ENCODE measurements at regions not wholly inside any gene's neighbourhood (a gene's known extent, or its start where the extent isn't known, plus 50 kb on each side); places are given as distances from the start of the nearest gene placed in this dataset.

- ChIA-PET CTCF (no interaction called here), POLR2A (ENCODE audit: unreplicated experiment) (no interaction called here)
- Histone ChIP-seq H4K20me1 (ENCODE audit: insufficient read depth, low read length) (no peaks in the 10 kb centered on the region), H4K5ac (ENCODE audit: low read depth, low read length) (no peak overlapping the region), H2BK20ac (ENCODE audit: low read depth, low read length) (no peak overlapping the region), H3K4ac (ENCODE audit: low read depth, low read length) (no peak overlapping the region), H3K27me3 (ENCODE audit: control insufficient read depth, insufficient read depth, low read length) (no peaks in the 10 kb centered on the region), H3K79me1 (ENCODE audit: low read depth in 1 of 2, low read length in 2 of 2) (no peaks in the 10 kb centered on the region), H3K36me3 (ENCODE audit: control insufficient read depth, insufficient read depth, low read length) (no peaks in the 10 kb centered on the region), H3K4me3 (ENCODE audit: insufficient read depth, low read depth, low read length) (0 out of 2 replicates have a peak overlapping the region, but pooled peaks have one; percentile 21), H3K56ac (ENCODE audit: extremely low read depth, insufficient read depth, low read length) (no peak overlapping the region), H4K91ac (ENCODE audit: insufficient read depth, low read depth, low read length) (no peak overlapping the region), H3K9ac (ENCODE audit: low read depth, low read length) (no peak overlapping the region), H3K9me3 (ENCODE audit: control insufficient read depth, insufficient read depth, low read length) (no peaks in the 10 kb centered on the region), H3K23ac (ENCODE audit: low read depth, low read length) (no peak overlapping the region), H3K14ac (replicated peaks; ENCODE audit: low read depth, low read length) (no peak overlapping the region), H3K9me1 (ENCODE audit: insufficient read depth, low read length) (no peaks in the 10 kb centered on the region), H3K4me2 (ENCODE audit: low read depth, low read length) (no peak overlapping the region), H4K8ac (ENCODE audit: low read depth in 2 of 2, low read length in 2 of 2) (no peak overlapping the region), H3K18ac (ENCODE audit: low read depth, low read length) (no peak overlapping the region), H2AK5ac (ENCODE audit: low read depth, low read length) (no peak overlapping the region), H2AFZ (replicated peaks; ENCODE audit: low read length, poor library complexity) (no peak overlapping the region), H2BK120ac (ENCODE audit: low read depth, low read length) (no peak overlapping the region), H3K27ac (ENCODE audit: insufficient read depth, low read length) (no peak overlapping the region), H2BK5ac (ENCODE audit: low read depth, low read length, poor library complexity, severe bottlenecking) (no peak overlapping the region), H2AK9ac (replicated peaks; ENCODE audit: low read depth, low read length, poor library complexity) (no peak overlapping the region), H2BK15ac (ENCODE audit: low read depth, low read length) (no peak overlapping the region), H3K4me1 (ENCODE audit: control insufficient read depth, insufficient read depth, low read length) (no peaks in the 10 kb centered on the region)
- no TSS peak for BruUV-seq (replicated peaks)
- no peak for DNase-seq
- dilution Hi-C loops (cut with HindIII; ENCODE audit: low sequenced_read_pairs, unreplicated experiment): no loop called here
- TF ChIP-seq RFX5 (IDR thresholded peaks at IDR 0.05; ENCODE audit: low read depth, low read length) (no peak), SMC3 (IDR thresholded peaks at IDR 0.05; ENCODE audit: low read depth, low read length) (no peak), ELK1 (IDR thresholded peaks at IDR 0.05; ENCODE audit: borderline replicate concordance, low read depth, low read length) (no peak), NFE2L2 (IDR thresholded peaks at IDR 0.05; ENCODE audit: low read depth, low read length) (no peak), RCOR1 (IDR thresholded peaks at IDR 0.05; ENCODE audit: insufficient replicate concordance, low read length) (no peak)
- WGBS, 2 experiments (ENCODE audit: extremely low coverage in 2 of 2, insufficient read length in 1 of 2): no CpG with 5 or more reads among the region's 4 CpGs
- ATAC-seq (ENCODE audit: low read depth): no peak
- intact Hi-C loops (cut with micrococcal nuclease): no loop called here
- in situ Hi-C loops (cut with MboI; ENCODE audit: low sequenced_read_pairs): no loop called here
Observed at GRCh38 chr11:96567176-96567575, 177.4 kb downstream of the JRKL start.

All from IMR-90 (cell line).